ENCODE measurements at regions not wholly inside any gene's neighbourhood (a gene's known extent, or its start where the extent isn't known, plus 50 kb on each side); places are given as distances from the start of the nearest gene placed in this dataset.

GRCh38 chr10:28783087-28783486 lies 105.8 kb downstream of the BAMBI start:
- no peak for TF ChIP-seq CTCF (IDR thresholded peaks at IDR 0.05; ENCODE audit: low read depth, low read length, missing input control)
- no peak for TF ChIP-seq REST (IDR thresholded peaks at IDR 0.05)
